ENCODE measurements at regions not wholly inside any gene's neighbourhood (a gene's known extent, or its start where the extent isn't known, plus 50 kb on each side); places are given as distances from the start of the nearest gene placed in this dataset.
A peak's percentile ranks its signal among the peaks of the same experiment; 100 is the strongest.

DNA sequence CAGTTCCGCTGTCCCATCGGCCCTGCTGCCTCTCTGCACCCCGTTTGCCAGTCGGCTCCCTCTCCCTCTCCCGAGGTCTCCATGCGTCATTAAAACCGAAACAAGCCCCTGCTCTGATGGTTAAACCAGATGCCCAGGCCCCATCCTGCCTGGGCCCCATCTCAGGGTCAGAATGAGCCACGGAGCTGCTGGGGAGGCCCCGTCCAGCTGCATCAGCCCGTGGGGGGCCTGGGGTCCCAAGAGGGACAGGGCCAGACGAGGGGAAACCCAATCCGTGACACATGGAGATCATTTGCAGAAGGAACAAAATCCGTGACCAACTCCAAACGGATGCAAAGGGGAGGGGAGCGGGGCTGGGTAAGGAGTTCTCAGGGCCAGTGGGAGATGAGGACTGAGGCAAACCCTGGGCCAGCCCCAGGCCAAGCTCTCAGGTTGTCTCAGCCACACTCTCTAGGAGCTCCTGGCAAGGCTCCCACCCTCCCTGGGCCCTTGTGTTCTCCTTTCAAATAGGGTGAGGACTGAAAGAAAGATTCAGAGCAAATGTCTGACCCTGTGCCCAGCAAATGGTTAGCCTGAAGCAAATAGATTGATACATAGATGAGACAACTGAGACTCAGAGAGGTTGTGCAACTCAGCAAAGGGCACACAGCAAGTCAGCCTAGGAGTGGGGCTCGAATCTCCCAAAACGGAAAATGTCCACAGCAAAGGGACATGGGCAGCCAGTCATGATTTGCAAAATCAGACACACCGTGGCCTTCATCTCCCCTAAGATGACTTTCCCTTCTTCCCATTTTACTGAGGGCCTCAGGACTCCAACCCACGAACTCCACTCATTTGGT, 162.1 kb downstream of the MN1 start:
- no peak for DNase-seq (ENCODE audit: low spot score)

- peak; percentile 43 for DNase-seq (ENCODE audit: low spot score)
Observed at GRCh38 chr22:27641049-27641795, 160.3 kb downstream of the MN1 start.

DNA sequence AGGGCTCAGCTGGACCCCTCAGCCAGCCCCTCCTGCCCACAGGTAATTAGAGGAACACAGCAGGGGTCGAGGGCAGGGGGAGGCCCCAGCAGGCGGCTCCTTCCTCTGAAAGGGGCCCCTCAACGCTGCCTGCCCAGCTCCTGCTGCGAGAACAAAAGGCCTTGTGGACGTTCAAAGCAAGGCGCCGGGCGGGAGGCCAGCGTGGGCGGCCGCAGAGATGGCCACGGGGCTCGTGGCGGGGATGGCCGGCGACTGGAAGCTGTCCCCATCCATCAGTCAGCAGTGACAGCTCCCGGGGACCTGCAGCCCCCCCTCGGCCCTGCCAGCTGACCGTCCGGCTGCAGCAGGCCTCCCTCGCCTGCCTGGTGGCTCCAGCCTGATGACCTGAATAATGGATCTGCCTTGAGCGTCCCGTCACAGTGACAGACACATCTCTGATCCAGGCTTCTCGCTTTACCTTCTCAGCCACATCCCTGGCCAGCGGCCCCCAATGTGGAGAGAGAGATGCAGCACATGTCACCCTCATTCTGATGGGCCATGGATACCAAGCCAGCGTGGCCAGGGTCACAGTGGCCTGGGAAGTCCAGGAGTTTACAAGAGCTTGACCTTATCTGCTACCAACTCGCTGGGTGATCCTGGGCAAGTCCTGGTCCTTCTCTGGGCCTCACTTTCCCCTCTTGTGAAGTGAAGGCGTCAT, 159.3 kb downstream of the MN1 start:
- no peak for DNase-seq (ENCODE audit: low spot score)

DNA sequence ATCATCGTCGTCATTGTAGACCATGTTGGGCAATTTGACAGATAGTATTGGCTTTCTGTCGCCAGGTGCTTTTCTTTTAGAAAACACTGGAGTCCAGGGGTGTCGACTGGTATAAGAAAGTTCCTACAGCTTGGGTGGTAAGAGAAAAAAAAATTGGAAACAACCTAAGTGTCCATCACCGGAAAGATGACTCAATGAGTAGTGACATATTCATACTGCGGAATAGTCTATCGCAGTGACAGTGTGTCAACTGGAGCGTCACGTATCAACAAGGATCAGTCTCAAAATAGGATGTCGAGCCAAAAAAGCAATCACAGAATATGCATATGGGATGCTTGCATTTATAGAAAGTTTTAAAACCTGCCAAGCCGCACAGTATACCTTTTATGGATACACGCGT, 157.6 kb downstream of the MN1 start:
- no peak for DNase-seq (ENCODE audit: low spot score)

DNA sequence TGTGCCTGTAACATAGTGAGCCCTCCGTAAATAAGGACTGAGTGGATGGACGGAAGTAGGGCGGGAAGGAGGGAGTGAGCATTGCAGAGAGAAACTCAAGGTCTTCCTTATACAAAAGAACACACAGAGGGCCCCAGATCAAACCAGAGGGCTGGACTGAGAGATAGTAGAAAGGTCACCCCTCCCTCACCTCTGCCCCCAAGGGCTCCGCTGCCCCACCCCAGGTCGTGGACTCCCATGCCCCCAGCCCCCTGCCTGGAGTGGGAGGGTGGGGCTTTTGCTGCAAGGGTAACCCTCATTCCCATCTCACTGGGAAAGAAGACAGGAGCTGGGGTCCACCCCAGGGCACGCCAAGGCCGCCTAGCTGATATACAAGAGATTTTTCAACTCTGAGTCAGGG, 157.0 kb downstream of the MN1 start:
- no peak for DNase-seq (ENCODE audit: low spot score)

- peak; percentile 79 for DNase-seq (ENCODE audit: low spot score)
Observed at GRCh38 chr22:27647540-27647939, 154.0 kb downstream of the MN1 start.

DNA sequence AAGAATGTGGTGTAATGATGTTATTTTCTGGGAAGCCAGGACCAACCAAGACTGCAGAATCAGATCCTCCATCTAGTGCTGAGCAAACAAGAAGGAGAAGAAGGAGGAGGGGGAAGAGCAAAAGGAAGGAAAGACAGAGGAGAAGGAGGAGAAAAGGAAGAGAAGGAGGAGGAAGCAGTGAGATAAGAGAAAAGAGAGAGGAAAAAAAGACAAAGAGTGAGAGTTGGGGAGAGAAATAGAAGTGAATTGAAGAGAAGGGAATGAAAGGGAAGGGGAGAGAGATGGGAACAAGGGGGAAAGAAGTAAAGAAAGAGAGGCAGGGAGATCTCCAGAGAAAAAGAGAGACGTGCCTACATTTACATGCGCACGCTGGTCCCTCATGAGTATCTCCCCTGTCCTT, 153.5 kb downstream of the MN1 start:
- no peak for DNase-seq (ENCODE audit: low spot score)

DNA sequence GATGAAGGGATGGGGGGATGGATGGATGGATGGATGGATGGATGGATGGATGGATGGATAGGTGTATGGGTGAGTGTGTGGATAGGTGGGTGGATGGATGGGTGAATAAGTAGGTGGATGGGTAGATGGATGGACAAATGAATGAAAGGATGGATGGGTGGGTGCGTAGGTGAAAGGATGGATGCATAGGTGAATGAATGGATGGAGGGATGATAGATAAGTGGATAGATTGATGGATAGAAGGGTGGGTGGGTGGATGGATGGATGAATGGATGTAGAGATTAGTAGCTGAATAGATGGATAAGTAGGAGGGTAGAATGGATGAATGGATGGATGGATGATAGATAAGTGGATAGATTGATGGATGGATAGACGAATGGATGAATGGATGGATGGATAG, 152.7 kb downstream of the MN1 start:
- DNase-seq (ENCODE audit: low spot score): no peak

- no peak for DNase-seq (ENCODE audit: low spot score)
Observed at GRCh38 chr22:27650572-27650971, 151.0 kb downstream of the MN1 start.

DNA sequence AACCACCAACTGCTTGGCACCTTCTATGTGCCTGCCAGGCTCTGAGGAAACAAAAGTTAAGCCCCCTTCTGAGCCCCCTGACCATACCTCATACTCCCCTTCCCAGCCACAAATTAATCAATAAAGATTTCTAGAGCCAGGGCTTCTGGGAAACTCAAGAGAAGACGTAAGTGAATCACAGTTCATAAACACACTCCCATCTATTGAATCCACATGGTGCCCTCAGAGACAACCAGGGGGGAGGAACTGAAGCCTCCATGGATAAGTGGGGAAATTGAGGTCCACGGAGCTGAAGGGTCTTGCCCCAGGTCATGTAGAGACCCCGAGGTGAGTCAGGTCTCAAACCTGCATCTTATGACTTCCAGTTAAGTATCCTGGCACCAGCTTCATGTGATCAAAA, 150.6 kb downstream of the MN1 start:
- DNase-seq (ENCODE audit: low spot score): no peak

GRCh38 chr22:27651486-27651885, 150.1 kb downstream of the MN1 start:
- no peak for DNase-seq (ENCODE audit: low spot score)

DNA sequence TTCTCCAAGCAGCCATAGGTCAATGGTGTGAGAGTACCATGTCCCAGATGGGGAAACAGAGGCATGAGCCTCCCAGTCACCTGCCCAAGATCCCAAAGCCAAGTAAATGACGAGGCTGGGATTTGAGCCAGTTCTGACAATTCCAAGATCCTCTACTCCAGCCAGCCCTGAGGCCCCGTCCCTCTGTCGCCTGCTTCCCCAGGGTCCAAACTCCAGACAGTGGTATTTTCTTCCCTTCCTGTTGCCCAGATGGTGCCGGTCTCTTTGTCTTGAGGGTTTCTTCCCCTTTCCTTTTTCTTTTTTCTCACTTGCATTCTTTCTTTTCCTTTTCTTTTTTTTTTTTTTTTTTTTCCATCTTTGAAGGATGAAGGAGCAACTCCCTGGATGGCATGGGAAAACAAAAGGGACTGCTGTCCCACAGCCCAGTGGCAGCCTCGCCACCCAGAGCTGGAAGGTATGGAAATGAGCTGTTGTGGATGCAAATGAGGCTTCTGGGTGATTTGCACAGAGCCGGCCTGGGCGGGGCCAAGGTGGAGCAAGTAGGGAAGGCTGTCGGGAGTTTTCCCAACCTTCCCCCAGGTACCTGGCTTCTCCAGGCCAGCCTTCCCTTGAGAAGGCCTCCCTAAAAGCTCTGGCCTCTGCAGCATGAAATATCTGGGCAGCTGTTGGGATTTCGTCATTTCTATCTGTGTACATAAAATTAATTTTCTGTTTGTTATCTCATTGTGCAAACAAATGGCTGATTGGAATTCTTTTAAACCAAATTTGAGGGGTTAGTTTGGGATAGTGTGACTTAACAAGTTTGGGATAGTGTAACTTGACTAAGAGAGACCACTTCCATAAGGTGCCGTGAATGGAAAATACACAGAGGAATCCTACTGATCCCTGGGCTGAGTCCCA, 146.8 kb downstream of the MN1 start:
- peak; percentile 66 for DNase-seq (ENCODE audit: low spot score)

DNA sequence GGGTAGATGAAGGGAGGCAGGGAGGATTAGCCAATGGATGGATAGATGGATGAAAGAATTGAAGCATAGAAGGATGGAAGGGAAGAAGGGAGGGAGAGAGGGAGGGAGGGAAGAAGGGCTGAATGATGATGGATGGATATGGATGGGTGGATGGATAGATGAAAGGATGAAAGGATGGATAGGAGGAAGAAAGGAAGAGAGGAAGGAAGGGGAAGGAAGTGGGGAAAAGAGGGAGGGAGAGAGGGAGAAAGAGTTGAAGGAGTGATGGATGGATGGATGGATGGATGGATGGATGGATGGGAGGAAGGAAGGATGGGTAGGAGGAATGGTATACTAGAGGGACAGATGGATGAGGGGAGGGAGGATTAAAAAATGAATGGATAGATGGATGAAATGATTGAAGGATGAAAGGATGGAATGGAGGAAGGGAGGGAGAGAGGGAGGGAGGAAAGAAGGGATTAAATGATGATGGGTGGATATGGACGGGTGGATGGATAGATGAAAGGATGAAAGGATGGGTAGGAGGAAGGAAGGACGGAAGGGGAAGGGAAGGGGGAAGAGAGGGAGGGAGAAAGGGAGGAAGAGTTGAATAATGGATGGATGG, 145.9 kb downstream of the MN1 start:
- DNase-seq (ENCODE audit: low spot score): no peak

DNA sequence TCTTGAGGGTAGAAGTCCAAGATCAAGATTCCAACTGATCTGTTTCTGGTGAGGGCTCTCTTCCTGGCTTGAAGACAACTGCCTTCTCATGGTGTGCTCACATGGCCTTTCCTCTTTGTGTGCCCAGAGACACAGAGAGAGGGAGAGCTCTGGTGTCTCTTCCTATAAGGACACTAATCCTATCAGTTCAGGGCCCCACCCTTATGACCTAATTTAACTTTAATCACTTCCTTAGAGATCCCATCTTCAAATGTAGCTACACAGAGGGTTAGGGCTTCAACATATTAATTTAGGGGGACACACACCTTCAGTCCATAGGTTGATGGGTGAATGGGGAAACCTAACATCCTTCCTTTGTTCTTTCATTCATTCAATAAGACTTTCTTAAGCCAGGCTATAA, 144.6 kb downstream of the MN1 start:
- no peak for DNase-seq (ENCODE audit: low spot score)

GRCh38 chr22:27660306-27660705, 141.2 kb downstream of the MN1 start:
- no peak for DNase-seq (ENCODE audit: low spot score)

DNA sequence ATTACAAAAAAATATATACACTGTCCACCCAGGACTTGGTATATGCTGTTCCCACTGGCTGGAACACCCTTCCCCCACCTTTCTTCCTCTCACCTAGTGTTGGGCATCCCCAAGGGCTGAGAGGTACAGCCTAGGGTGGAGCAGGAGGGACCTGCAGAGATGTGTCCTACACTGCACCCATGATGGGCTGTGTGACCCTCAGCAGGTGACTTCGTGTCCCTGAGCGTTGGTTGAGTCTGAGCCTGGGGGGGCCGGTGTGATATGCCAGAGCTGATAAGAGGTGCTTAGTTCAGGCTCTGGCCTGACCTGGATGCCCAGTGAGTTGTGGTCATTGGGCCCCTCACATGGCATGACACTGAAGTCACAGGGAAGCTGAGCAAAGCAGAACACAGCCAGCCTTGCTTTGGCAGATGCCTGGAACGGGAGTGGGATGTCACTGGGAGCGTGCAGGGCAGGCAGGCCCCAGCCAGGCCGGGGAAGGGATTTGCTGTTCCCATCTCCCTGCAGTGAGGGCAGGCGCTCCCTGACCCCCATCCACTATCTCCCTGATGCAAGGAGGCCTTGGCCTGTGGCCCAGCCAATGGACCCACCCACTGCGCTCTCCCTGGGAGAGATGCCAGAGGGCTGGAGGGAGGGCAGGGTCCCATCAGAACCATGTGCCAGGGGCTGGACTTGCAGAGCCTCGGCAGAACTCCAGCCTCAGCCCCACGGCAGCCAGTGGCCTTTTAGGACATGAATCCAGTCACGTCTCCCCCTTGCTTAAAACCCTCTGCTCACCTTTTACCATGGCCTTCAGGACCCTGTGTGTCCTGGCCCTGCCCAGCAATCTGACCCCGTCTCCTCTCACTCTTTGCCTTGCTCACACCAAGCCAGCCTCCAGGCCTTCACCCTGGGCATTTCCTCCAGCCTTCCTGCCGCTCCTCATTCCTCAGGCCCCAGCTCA, 138.9 kb downstream of the MN1 start:
- no peak for DNase-seq (ENCODE audit: low spot score)

- no peak for DNase-seq (ENCODE audit: low spot score)
Observed at GRCh38 chr22:27663812-27664211, 137.7 kb downstream of the MN1 start.

- DNase-seq (ENCODE audit: low spot score): no peak
Observed at GRCh38 chr22:27666272-27666997, 135.1 kb downstream of the MN1 start.

- no peak for DNase-seq (ENCODE audit: low spot score)
Observed at GRCh38 chr22:27667121-27667843, 134.3 kb downstream of the MN1 start.
